ENCODE measurements at regions not wholly inside any gene's neighbourhood (a gene's known extent, or its start where the extent isn't known, plus 50 kb on each side); places are given as distances from the start of the nearest gene placed in this dataset.

GRCh38 chr4:23194751-23195150, 502.0 kb downstream of the GBA3 start:
- no peaks in the 10 kb centered on the region for H3K79me2 ChIP-seq (ENCODE audit: control insufficient read depth, insufficient read depth, low read length, unreplicated experiment)
- no peak overlapping the region for H3K4me3 ChIP-seq (ENCODE audit: low read depth, low read length)
- no peaks in the 10 kb centered on the region for H3K4me1 ChIP-seq (ENCODE audit: control insufficient read depth, insufficient read depth, low read length, unreplicated experiment)
- no peak overlapping the region for H2AFZ ChIP-seq (ENCODE audit: low read length, unreplicated experiment)
- H3K27me3 ChIP-seq (ENCODE audit: insufficient read depth, low read length), result no peaks in the 10 kb centered on the region
- no peaks in the 10 kb centered on the region for H3K36me3 ChIP-seq (ENCODE audit: insufficient read depth, low read length)
- H3K27ac ChIP-seq (ENCODE audit: low read depth, low read length), result no peak overlapping the region

GRCh38 chr4:23174179-23174578, 481.4 kb downstream of the GBA3 start:
- H3K27ac ChIP-seq (ENCODE audit: low read depth, low read length), result no peak overlapping the region
- H2AFZ ChIP-seq (ENCODE audit: low read length, unreplicated experiment), result no peak overlapping the region
- H3K79me2 ChIP-seq (ENCODE audit: control insufficient read depth, insufficient read depth, low read length, unreplicated experiment), result no peaks in the 10 kb centered on the region
- no peaks in the 10 kb centered on the region for H3K36me3 ChIP-seq (ENCODE audit: insufficient read depth, low read length)
- peaks cover 14% of the 10 kb centered on the region for H3K4me1 ChIP-seq (ENCODE audit: control insufficient read depth, insufficient read depth, low read length, unreplicated experiment)
- no peaks in the 10 kb centered on the region for H3K27me3 ChIP-seq (ENCODE audit: insufficient read depth, low read length)
- no peak overlapping the region for H3K4me3 ChIP-seq (ENCODE audit: low read depth, low read length)

GRCh38 chr4:23171976-23172375, 479.2 kb downstream of the GBA3 start:
- H3K4me1 ChIP-seq (ENCODE audit: control insufficient read depth, insufficient read depth, low read length, unreplicated experiment), result peaks cover 14% of the 10 kb centered on the region
- no peaks in the 10 kb centered on the region for H3K27me3 ChIP-seq (ENCODE audit: insufficient read depth, low read length)
- H3K4me3 ChIP-seq (ENCODE audit: low read depth, low read length), result no peak overlapping the region
- H3K36me3 ChIP-seq (ENCODE audit: insufficient read depth, low read length), result no peaks in the 10 kb centered on the region
- no peak overlapping the region for H2AFZ ChIP-seq (ENCODE audit: low read length, unreplicated experiment)
- H3K79me2 ChIP-seq (ENCODE audit: control insufficient read depth, insufficient read depth, low read length, unreplicated experiment), result no peaks in the 10 kb centered on the region
- H3K27ac ChIP-seq (ENCODE audit: low read depth, low read length), result no peak overlapping the region

DNA sequence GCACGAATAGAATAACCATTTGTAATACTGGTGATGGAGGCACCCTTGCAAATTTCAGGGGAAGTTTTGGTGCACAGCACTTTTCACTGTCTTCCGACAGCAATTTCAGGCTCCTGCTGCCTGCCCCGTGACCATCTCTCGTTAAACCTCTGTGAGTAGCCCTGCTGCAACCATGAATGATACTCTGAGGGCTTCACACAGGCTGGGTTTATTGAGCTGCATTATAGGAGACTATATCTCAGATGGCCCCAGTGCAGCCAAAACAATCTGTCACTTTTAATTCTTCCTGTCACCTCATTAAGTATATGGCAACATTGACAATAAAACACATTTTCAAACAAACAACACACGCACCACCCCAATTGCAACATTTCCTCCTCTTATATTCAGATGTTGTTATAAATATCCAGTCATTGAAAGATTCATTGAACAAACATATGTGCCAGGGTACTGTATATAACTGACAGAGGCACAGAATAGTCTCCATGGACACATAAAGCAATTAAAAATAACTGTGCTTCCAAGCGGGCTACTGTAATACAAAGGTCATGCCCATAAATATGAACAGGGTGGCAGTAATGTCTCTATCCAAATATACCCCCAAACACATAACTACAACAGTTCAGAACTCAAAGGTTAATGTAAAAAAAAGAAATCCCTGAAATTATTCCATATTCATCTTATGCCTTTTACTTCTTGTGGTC, 477.0 kb downstream of the GBA3 start:
- Histone ChIP-seq H3K4me1 (ENCODE audit: control insufficient read depth, insufficient read depth, low read length, unreplicated experiment) (peaks cover 14% of the 10 kb centered on the region), H3K27ac (ENCODE audit: low read depth, low read length) (no peak overlapping the region), H3K4me3 (ENCODE audit: low read depth, low read length) (no peak overlapping the region), H3K36me3 (ENCODE audit: insufficient read depth, low read length) (no peaks in the 10 kb centered on the region), H3K27me3 (ENCODE audit: insufficient read depth, low read length) (no peaks in the 10 kb centered on the region), H2AFZ (ENCODE audit: low read length, unreplicated experiment) (no peak overlapping the region), H3K79me2 (ENCODE audit: control insufficient read depth, insufficient read depth, low read length, unreplicated experiment) (no peaks in the 10 kb centered on the region)

- Histone ChIP-seq H3K27ac (ENCODE audit: low read depth, low read length) (no peak overlapping the region), H3K4me3 (ENCODE audit: low read depth, low read length) (no peak overlapping the region), H3K36me3 (ENCODE audit: insufficient read depth, low read length) (no peaks in the 10 kb centered on the region), H3K27me3 (ENCODE audit: insufficient read depth, low read length) (no peaks in the 10 kb centered on the region), H2AFZ (ENCODE audit: low read length, unreplicated experiment) (no peak overlapping the region), H3K4me1 (ENCODE audit: control insufficient read depth, insufficient read depth, low read length, unreplicated experiment) (peaks cover 4% of the 10 kb centered on the region), H3K79me2 (ENCODE audit: control insufficient read depth, insufficient read depth, low read length, unreplicated experiment) (no peaks in the 10 kb centered on the region)
These were observed 474.2 kb downstream of the GBA3 start for GRCh38 chr4:23166919-23167318.

DNA sequence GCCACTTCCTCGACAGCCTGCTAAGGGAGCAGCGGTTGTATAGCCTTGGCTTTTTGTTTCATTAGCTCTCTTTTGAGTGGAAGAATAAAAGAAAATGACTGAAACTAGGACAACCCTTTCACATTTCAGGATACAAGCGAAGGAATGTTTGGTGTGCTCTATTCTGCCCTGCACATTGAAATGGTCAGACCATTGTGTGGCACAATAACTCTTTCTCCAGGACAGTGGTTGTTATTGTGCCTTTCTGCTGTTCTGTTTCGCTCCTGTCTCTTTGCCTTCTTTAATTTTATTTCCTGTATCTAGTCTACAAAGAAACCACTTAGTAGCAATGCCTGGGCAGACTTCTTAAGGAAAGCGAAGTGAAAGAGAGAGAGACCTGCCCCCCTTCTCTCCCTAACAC, 473.7 kb downstream of the GBA3 start:
- Histone ChIP-seq H3K79me2 (ENCODE audit: control insufficient read depth, insufficient read depth, low read length, unreplicated experiment) (no peaks in the 10 kb centered on the region), H3K27me3 (ENCODE audit: insufficient read depth, low read length) (no peaks in the 10 kb centered on the region)

DNA sequence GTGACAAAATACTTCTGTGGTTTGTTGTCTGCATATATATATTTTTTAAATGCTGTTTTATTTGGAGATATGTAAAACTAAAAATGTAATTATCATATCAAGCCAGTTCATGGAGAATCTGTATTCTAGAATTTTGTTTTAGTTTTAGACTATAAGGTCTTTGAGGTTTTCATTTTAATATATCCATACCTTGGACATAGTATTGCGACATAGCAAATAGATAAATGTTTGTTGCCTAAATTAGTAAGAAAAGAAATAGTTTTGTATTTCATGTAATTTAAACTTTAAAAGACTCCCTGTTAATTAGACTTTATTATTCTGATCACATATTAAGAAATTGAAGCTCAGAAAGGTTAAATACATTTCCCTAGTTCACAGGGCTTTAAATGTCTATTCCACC, 472.9 kb downstream of the GBA3 start:
- Histone ChIP-seq H3K79me2 (ENCODE audit: control insufficient read depth, insufficient read depth, low read length, unreplicated experiment) (no peaks in the 10 kb centered on the region), H2AFZ (ENCODE audit: low read length, unreplicated experiment) (no peak overlapping the region), H3K4me3 (ENCODE audit: low read depth, low read length) (no peak overlapping the region), H3K27ac (ENCODE audit: low read depth, low read length) (no peak overlapping the region), H3K4me1 (ENCODE audit: control insufficient read depth, insufficient read depth, low read length, unreplicated experiment) (no peaks in the 10 kb centered on the region), H3K27me3 (ENCODE audit: insufficient read depth, low read length) (no peaks in the 10 kb centered on the region), H3K36me3 (ENCODE audit: insufficient read depth, low read length) (no peaks in the 10 kb centered on the region)

More for the DNA sequence above, 473.7 kb downstream of the GBA3 start:
- H3K4me1 ChIP-seq (ENCODE audit: control insufficient read depth, insufficient read depth, low read length, unreplicated experiment), result no peaks in the 10 kb centered on the region
- H3K4me3 ChIP-seq (ENCODE audit: low read depth, low read length), result no peak overlapping the region
- no peak overlapping the region for H2AFZ ChIP-seq (ENCODE audit: low read length, unreplicated experiment)
- no peaks in the 10 kb centered on the region for H3K36me3 ChIP-seq (ENCODE audit: insufficient read depth, low read length)
- no peak overlapping the region for H3K27ac ChIP-seq (ENCODE audit: low read depth, low read length)

- H3K27ac ChIP-seq (ENCODE audit: low read depth, low read length), result no peak overlapping the region
- no peaks in the 10 kb centered on the region for H3K79me2 ChIP-seq (ENCODE audit: control insufficient read depth, insufficient read depth, low read length, unreplicated experiment)
- no peak overlapping the region for H3K4me3 ChIP-seq (ENCODE audit: low read depth, low read length)
- H3K4me1 ChIP-seq (ENCODE audit: control insufficient read depth, insufficient read depth, low read length, unreplicated experiment), result no peaks in the 10 kb centered on the region
- H2AFZ ChIP-seq (ENCODE audit: low read length, unreplicated experiment), result no peak overlapping the region
- H3K36me3 ChIP-seq (ENCODE audit: insufficient read depth, low read length), result no peaks in the 10 kb centered on the region
- no peaks in the 10 kb centered on the region for H3K27me3 ChIP-seq (ENCODE audit: insufficient read depth, low read length)
These were observed 471.1 kb downstream of the GBA3 start for GRCh38 chr4:23163647-23164436.

DNA sequence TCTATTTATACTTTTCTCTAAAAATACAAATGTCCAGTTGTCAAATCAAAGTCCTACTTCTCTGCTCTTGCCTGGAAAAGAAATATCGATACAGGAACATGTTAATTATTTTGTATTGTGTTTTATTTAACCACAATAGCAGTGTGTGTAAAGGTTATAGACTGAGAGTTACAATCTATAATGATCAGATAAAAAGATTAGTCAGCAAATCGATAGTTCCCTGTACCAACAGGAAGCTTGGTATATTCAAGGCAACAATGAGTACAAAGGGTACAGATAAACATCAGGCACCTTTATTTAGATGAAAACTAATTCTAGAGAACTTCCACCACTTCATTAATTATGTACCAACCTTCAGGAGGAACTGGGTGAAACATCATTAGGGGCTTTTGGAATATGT, 469.5 kb downstream of the GBA3 start:
- H3K27ac ChIP-seq (ENCODE audit: low read depth, low read length), result no peak overlapping the region
- H3K4me1 ChIP-seq (ENCODE audit: control insufficient read depth, insufficient read depth, low read length, unreplicated experiment), result no peaks in the 10 kb centered on the region

GRCh38 chr4:23161787-23162186, 469.1 kb downstream of the GBA3 start:
- no peaks in the 10 kb centered on the region for H3K36me3 ChIP-seq (ENCODE audit: insufficient read depth, low read length)
- H3K27ac ChIP-seq (ENCODE audit: low read depth, low read length), result no peak overlapping the region
- H3K27me3 ChIP-seq (ENCODE audit: insufficient read depth, low read length), result no peaks in the 10 kb centered on the region
- H3K4me1 ChIP-seq (ENCODE audit: control insufficient read depth, insufficient read depth, low read length, unreplicated experiment), result no peaks in the 10 kb centered on the region
- no peaks in the 10 kb centered on the region for H3K79me2 ChIP-seq (ENCODE audit: control insufficient read depth, insufficient read depth, low read length, unreplicated experiment)
- H3K4me3 ChIP-seq (ENCODE audit: low read depth, low read length), result no peak overlapping the region
- no peak overlapping the region for H2AFZ ChIP-seq (ENCODE audit: low read length, unreplicated experiment)

More for the DNA sequence above, 469.5 kb downstream of the GBA3 start:
- H3K4me3 ChIP-seq (ENCODE audit: low read depth, low read length), result no peak overlapping the region
- no peaks in the 10 kb centered on the region for H3K36me3 ChIP-seq (ENCODE audit: insufficient read depth, low read length)
- H3K27me3 ChIP-seq (ENCODE audit: insufficient read depth, low read length), result no peaks in the 10 kb centered on the region
- H2AFZ ChIP-seq (ENCODE audit: low read length, unreplicated experiment), result no peak overlapping the region
- H3K79me2 ChIP-seq (ENCODE audit: control insufficient read depth, insufficient read depth, low read length, unreplicated experiment), result no peaks in the 10 kb centered on the region

- Histone ChIP-seq H3K27ac (ENCODE audit: low read depth, low read length) (no peak overlapping the region), H2AFZ (ENCODE audit: low read length, unreplicated experiment) (peak overlapping the region; percentile 45), H3K4me1 (ENCODE audit: control insufficient read depth, insufficient read depth, low read length, unreplicated experiment) (peaks cover 19% of the 10 kb centered on the region), H3K36me3 (ENCODE audit: insufficient read depth, low read length) (no peaks in the 10 kb centered on the region), H3K4me3 (ENCODE audit: low read depth, low read length) (no peak overlapping the region), H3K27me3 (ENCODE audit: insufficient read depth, low read length) (no peaks in the 10 kb centered on the region), H3K79me2 (ENCODE audit: control insufficient read depth, insufficient read depth, low read length, unreplicated experiment) (no peaks in the 10 kb centered on the region)
These were observed 460.3 kb downstream of the GBA3 start for GRCh38 chr4:23153076-23153475.

Measured in ACC112 (cell line).